ENCODE measurements at regions not wholly inside any gene's neighbourhood (a gene's known extent, or its start where the extent isn't known, plus 50 kb on each side); places are given as distances from the start of the nearest gene placed in this dataset.
"Not testable (repeated sequence)": the region's sequence is repeated elsewhere in the genome, so short reads cannot be mapped to it uniquely, and the experiment has no call there.

GRCh38 chr2:875687-876615, 74.7 kb upstream of the SNTG2 start:
- no peak for DNase-seq

- DNase-seq = no peak
Observed at GRCh38 chr2:873651-874580, 76.7 kb upstream of the SNTG2 start.

- DNase-seq = no peak
Observed at GRCh38 chr2:873027-873426, 77.6 kb upstream of the SNTG2 start.

GRCh38 chr2:871926-872680, 78.5 kb upstream of the SNTG2 start:
- no peak for DNase-seq

- no peak for DNase-seq
Observed at GRCh38 chr2:871175-871727, 79.4 kb upstream of the SNTG2 start.

- DNase-seq = no peak
Observed at GRCh38 chr2:870426-870825, 80.2 kb upstream of the SNTG2 start.

- DNase-seq = no peak
Observed at GRCh38 chr2:869894-870293, 80.8 kb upstream of the SNTG2 start.

GRCh38 chr2:869357-869871, 81.2 kb upstream of the SNTG2 start:
- DNase-seq = no peak

- DNase-seq = not testable (repeated sequence)
Observed at GRCh38 chr2:868857-869256, 81.8 kb upstream of the SNTG2 start.

GRCh38 chr2:867296-867695, 83.4 kb upstream of the SNTG2 start:
- DNase-seq = no peak

GRCh38 chr2:866887-867286, 83.8 kb upstream of the SNTG2 start:
- no peak for DNase-seq

GRCh38 chr2:866009-866680, 84.5 kb upstream of the SNTG2 start:
- DNase-seq = no peak

GRCh38 chr2:864501-865106, 86.0 kb upstream of the SNTG2 start:
- no peak for DNase-seq

- no peak for DNase-seq
Observed at GRCh38 chr2:863732-864450, 86.8 kb upstream of the SNTG2 start.

- DNase-seq = no peak
Observed at GRCh38 chr2:862731-863466, 87.8 kb upstream of the SNTG2 start.

- DNase-seq = no peak
Observed at GRCh38 chr2:862355-862687, 88.3 kb upstream of the SNTG2 start.

- DNase-seq = no peak
Observed at GRCh38 chr2:861655-862354, 88.8 kb upstream of the SNTG2 start.

- DNase-seq = peak; percentile 17
Observed at GRCh38 chr2:860259-860855, 90.3 kb upstream of the SNTG2 start.

- DNase-seq = no peak
Observed at GRCh38 chr2:858646-859045, 92.0 kb upstream of the SNTG2 start.
